Activated T-helper 1 cell treated with anti-CD3 and anti-CD28 coated beads, Interleukin-12 subunit alpha, Interleukin-12 subunit beta, Interleukin-2, Interleukin-4 antibody, amounts not matched to agents 30 ng/mL and 10 ng/mL and 1 ng/mL, durations not matched to agents 14 hours and 24 hours and 36 hours (primary cell): ENCODE measurements at regions not wholly inside any gene's neighbourhood (a gene's known extent, or its start where the extent isn't known, plus 50 kb on each side); places are given as distances from the start of the nearest gene placed in this dataset.

ENCODE experiments used
- DNase-seq: peaks from one replicate; pipeline ENCODE4 v3.0.0; 2021; ENCODE audit warnings: low spot score
- H3K27ac Mint-ChIP-seq: one replicate; pipeline ENCODE4 v1.8.0; 2021; ENCODE audit warnings: mild to moderate bottlenecking, mixed read lengths
- H3K27me3 Mint-ChIP-seq: one replicate; pipeline ENCODE4 v1.8.0; 2022; ENCODE audit warnings: mild to moderate bottlenecking, moderate library complexity, mixed read lengths; ENCODE audit not compliant: insufficient read depth
- H3K36me3 Mint-ChIP-seq: one replicate; pipeline ENCODE4 v1.8.0; 2021; ENCODE audit warnings: low read depth, mixed read lengths
- H3K4me1 Mint-ChIP-seq: one replicate; pipeline ENCODE4 v1.8.0; 2021; ENCODE audit warnings: low read depth, mixed read lengths
- H3K4me3 Mint-ChIP-seq: one replicate; pipeline ENCODE4 v1.8.0; 2021; ENCODE audit warnings: mild to moderate bottlenecking, moderate library complexity, mixed read lengths
- H3K9me3 Mint-ChIP-seq: one replicate; pipeline ENCODE4 v1.8.0; 2021; ENCODE audit warnings: mixed read lengths
- intact Hi-C: fragments of 100-400 bp; cut with micrococcal nuclease; formaldehyde crosslinking; loops from one replicate; pipeline ENCODE4 v1.15.1; 2024

DNA sequence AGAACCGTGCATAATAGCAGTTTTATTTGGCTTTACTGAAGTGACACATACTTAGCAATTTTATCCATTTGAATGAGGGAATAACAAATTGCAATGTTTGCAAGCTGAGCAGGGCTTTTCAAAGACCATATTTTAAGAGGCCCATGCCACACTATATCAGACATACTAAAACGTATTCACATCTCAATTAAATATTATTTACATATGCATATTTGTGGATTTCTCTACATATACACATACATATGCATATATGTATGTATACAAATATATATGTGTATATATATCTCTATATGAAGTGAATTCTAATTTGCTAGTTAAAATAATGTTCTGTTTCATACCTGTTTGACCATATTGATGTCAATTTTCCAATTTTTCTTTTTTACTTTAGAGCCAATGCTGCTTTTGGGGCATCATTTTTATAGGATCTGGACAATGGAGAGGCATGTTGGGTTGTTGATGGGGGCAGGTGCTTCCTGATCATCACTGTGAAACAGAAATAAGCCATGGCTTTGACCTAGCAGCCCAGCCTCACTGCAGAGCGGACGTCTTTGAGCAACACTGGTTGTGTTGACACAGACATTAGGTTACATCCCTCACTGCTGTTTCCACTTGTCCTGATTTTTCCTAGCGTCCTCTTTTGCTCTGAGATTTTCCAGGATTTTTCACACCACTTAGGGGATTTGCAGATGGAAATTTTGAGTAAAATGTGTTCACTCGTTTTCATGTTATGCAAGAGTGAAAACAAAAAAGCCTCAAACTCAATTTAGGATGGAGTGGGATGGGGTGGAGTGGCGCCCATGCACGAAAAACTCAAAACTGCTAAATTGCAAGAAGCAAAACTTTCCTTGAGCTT is 56.9 kb downstream of the RDH14 start:
- Mint-ChIP-seq H3K4me3 (no peak overlapping the region), H3K27me3 (peaks cover 1% of the 10 kb centered on the region), H3K4me1 (no peaks in the 10 kb centered on the region), H3K27ac (no peak overlapping the region), H3K9me3 (no peaks in the 10 kb centered on the region), H3K36me3 (no peaks in the 10 kb centered on the region)
- intact Hi-C loops = no loop called here
- DNase-seq = no peak

DNA sequence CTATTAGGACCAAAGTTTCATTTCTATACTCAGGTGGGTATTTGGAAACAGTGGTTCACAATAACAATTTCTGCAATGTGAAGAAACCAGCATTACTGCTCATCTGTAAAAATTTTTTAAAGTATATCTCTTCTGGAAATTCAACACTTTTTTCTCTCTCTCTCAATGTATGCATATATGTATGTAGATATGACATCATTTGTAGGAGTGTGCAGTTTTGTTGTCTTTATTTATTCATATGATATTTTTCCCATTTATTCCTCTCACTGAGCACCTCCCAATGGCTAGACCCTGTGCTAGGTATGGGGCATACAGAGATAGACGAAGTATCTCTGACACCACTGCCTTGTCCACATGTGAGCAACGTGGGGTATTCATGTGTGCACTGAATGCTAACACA is 58.3 kb downstream of the RDH14 start:
- no peaks in the 10 kb centered on the region for H3K4me1 Mint-ChIP-seq
- H3K36me3 Mint-ChIP-seq = no peaks in the 10 kb centered on the region
- H3K27ac Mint-ChIP-seq = no peak overlapping the region
- intact Hi-C loops = no loop called here
- no peak for DNase-seq
- no peak overlapping the region for H3K4me3 Mint-ChIP-seq
- H3K9me3 Mint-ChIP-seq = no peaks in the 10 kb centered on the region
- H3K27me3 Mint-ChIP-seq = peaks cover 1% of the 10 kb centered on the region

DNA sequence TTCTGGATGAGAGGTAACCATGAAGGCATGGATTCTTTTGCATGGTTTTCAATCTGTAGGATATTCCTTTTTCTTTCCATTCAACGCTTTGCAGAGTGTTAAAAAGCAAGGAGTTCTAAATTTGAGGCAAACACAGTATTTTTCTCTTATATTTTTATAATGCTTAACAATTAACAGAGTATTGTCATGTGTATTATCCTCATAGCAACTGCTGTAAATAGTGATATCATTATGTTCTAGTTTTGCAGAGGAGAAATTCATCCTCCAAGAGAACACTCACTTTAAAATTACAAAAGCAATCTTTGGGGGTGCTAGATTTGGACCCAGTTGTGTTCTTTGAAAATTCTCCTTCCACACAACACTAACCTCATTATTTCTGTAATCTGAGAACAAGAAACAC is 58.7 kb downstream of the RDH14 start:
- intact Hi-C loops = no loop called here
- peaks cover 1% of the 10 kb centered on the region for H3K27me3 Mint-ChIP-seq
- H3K4me1 Mint-ChIP-seq = no peaks in the 10 kb centered on the region
- no peak for DNase-seq
- H3K36me3 Mint-ChIP-seq = no peaks in the 10 kb centered on the region
- H3K27ac Mint-ChIP-seq = no peak overlapping the region
- no peak overlapping the region for H3K4me3 Mint-ChIP-seq
- H3K9me3 Mint-ChIP-seq = no peaks in the 10 kb centered on the region

DNA sequence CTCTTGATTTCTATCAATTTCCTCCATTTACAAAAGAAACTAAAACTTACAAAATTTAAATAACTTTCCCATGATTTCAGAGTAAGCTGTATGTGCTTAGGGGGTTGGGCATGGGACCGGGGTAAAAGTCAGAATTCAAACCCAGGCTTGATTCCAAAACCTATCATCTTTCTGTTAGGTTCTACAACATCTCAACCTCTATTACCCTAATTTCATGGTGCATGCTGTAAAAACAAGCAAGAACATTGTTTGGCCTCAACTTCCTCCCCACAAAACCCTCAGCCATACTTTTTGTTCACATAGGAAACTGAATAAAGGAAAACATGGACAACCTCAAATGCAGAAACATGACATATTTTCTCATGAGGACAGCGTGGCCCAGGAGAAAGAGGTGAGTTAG is 59.3 kb downstream of the RDH14 start:
- H3K4me1 Mint-ChIP-seq = no peaks in the 10 kb centered on the region
- no peak overlapping the region for H3K27ac Mint-ChIP-seq
- no peaks in the 10 kb centered on the region for H3K36me3 Mint-ChIP-seq
- H3K27me3 Mint-ChIP-seq = peaks cover 1% of the 10 kb centered on the region
- DNase-seq = no peak
- H3K9me3 Mint-ChIP-seq = no peaks in the 10 kb centered on the region
- H3K4me3 Mint-ChIP-seq = no peak overlapping the region
- intact Hi-C loops = no loop called here

DNA sequence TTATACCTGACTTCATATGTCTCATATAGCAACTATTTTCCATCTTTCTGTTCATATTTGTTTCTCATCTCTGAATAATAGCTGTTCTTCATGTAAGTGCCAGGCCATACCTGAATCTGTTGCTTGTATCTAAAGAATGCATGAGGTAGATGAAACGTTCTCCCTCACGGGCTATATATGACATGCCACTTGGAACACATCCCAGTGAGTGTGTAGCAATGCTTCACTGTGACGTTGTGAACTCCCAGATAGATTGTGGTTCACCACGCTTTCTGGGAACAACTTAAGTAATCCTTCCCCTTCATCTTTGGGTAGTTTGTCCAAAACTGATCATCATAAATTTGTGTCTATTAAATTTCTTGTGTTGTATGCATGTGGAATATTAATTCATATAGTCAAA is 60.1 kb downstream of the RDH14 start:
- Mint-ChIP-seq H3K36me3 (no peaks in the 10 kb centered on the region), H3K4me3 (no peak overlapping the region), H3K27me3 (peaks cover 2% of the 10 kb centered on the region), H3K4me1 (no peaks in the 10 kb centered on the region), H3K27ac (no peak overlapping the region), H3K9me3 (no peaks in the 10 kb centered on the region)
- DNase-seq = no peak
- intact Hi-C loops = no loop called here

DNA sequence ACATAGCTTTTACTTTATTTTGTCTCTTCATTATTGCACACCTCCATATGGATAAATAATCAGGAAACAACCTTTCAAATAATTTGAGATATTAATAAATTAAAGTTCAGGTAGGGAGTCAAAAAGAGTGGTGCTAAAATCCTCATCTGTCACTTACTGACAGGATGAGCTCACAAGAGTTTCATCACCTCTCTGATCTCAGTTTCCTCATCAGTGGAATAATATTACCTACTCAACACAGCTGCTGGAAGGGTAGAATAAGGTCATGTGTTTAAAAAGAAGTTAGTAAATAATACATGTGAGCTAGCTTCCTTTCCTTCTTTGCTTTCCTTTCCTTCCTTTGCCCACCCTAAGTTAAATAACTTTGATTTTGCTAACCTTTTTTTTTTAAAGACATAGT is 61.9 kb downstream of the RDH14 start:
- Mint-ChIP-seq H3K27me3 (peaks cover 2% of the 10 kb centered on the region), H3K9me3 (no peaks in the 10 kb centered on the region), H3K36me3 (no peaks in the 10 kb centered on the region), H3K27ac (no peak overlapping the region), H3K4me3 (no peak overlapping the region), H3K4me1 (no peaks in the 10 kb centered on the region)
- intact Hi-C loops = no loop called here
- DNase-seq = no peak

DNA sequence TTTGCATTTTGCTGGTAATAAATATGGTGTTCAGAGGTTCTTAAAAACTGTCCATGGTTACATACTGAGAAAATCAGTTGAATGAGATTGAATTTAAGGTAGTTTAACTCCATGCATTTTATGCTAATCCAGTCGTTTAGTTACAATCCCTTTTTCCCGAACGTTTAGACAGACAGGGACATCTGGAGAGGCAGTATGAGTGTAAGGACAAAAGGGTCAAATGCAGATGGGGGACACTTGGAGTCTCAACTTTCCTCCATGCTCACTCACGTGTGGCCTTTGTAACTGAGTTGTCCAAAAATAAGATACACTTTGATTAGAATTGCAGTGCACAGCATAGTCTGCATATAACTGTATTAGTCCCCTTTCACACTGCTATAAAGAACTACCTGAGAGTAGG is 63.9 kb downstream of the RDH14 start:
- H3K36me3 Mint-ChIP-seq = no peaks in the 10 kb centered on the region
- no peaks in the 10 kb centered on the region for H3K9me3 Mint-ChIP-seq
- DNase-seq = no peak
- H3K27me3 Mint-ChIP-seq = peaks cover 6% of the 10 kb centered on the region
- no peak overlapping the region for H3K27ac Mint-ChIP-seq
- no peak overlapping the region for H3K4me3 Mint-ChIP-seq
- H3K4me1 Mint-ChIP-seq = no peaks in the 10 kb centered on the region
- intact Hi-C loops = no loop called here

DNA sequence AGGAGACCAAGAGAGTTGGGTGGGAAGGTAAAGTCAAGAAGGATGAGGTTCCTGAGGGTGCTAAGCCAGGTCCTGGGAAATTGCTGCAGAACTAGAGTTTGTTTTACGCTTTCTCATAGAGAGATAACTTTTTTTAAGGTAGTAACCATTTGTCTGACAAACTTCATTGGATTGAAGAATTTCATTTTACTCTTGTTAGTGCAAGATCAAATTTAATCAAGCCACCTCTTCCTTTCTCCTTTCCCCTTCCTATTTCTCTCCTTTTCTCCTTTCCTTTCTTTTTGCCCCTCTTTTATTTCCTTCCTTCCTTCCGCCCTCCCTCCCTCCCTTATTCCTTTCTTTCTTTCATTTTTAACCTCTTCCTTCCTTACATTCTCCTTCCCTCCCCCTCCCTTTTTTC is 65.4 kb downstream of the RDH14 start:
- H3K36me3 Mint-ChIP-seq = no peaks in the 10 kb centered on the region

DNA sequence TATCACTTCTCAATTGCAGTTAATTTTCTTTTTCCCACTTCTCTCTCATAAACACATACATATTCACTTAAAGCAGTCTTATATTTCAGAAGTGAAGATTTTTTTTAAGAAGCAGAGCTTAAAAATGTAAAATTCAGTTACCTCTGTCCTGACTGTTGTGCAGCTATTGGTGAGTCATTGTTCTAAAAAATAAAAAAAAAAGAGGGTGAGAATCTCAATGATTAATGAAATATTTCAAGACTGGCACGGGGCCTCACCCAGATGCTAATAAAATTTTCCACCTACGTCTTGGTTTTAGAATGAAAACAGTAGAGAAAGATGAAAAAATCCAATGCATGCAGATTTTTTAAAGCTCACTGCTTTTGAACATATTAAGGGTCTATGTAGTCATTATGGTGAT is 67.7 kb downstream of the RDH14 start:
- DNase-seq = no peak
- H3K27me3 Mint-ChIP-seq = peaks cover 6% of the 10 kb centered on the region
- intact Hi-C loops = no loop called here
- H3K9me3 Mint-ChIP-seq = no peaks in the 10 kb centered on the region
- no peak overlapping the region for H3K27ac Mint-ChIP-seq
- H3K4me1 Mint-ChIP-seq = no peaks in the 10 kb centered on the region
- H3K36me3 Mint-ChIP-seq = no peaks in the 10 kb centered on the region
- no peak overlapping the region for H3K4me3 Mint-ChIP-seq

More for the DNA sequence above, 65.4 kb downstream of the RDH14 start:
- peaks cover 6% of the 10 kb centered on the region for H3K27me3 Mint-ChIP-seq
- no peak for DNase-seq
- no peak overlapping the region for H3K4me3 Mint-ChIP-seq
- H3K27ac Mint-ChIP-seq = no peak overlapping the region
- no peaks in the 10 kb centered on the region for H3K4me1 Mint-ChIP-seq
- no peaks in the 10 kb centered on the region for H3K9me3 Mint-ChIP-seq
- intact Hi-C loops = no loop called here

DNA sequence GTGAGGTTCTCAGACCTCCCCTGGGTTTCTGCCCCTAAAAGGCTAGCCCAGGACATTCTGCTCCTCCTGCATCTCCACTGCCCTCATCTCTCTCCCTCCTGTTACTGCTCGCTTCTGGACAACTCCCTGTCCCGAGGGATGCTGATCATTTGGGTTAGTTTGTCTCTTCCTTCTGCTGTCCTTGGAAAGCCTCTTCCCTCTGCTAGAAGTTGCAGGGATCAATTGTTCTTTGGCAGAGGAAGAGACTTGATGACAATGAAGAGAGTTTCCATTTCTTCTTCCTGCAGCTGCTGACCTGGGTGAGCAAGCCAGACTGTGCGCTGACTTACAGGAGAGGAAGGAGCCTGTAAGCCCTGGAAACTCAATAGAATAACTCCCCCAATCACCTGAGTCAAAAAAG is 68.9 kb downstream of the RDH14 start:
- no peak for DNase-seq
- H3K36me3 Mint-ChIP-seq = no peaks in the 10 kb centered on the region
- H3K27ac Mint-ChIP-seq = no peak overlapping the region
- H3K27me3 Mint-ChIP-seq = peaks cover 6% of the 10 kb centered on the region
- intact Hi-C loops = no loop called here
- no peaks in the 10 kb centered on the region for H3K4me1 Mint-ChIP-seq
- no peaks in the 10 kb centered on the region for H3K9me3 Mint-ChIP-seq
- no peak overlapping the region for H3K4me3 Mint-ChIP-seq

DNA sequence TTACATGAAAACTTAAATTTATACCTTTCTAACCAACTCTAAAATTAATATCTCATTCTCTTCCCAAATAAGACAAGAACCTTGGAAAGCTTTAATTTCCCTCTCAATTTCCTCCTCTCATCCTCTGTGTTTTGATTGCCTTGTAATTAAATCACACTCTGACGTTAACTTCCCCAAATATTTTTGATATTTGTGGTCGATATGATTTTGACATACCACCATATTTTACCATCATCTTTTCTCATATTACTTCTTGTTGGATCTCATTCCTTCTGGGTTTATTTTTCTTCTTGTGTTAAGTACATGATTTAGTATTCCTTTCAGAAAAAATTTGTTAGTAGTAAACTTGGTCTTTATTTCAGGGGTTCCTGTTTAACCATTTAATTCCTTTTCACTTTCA is 69.6 kb downstream of the RDH14 start:
- Mint-ChIP-seq H3K36me3 (no peaks in the 10 kb centered on the region), H3K4me3 (no peak overlapping the region), H3K27ac (no peak overlapping the region), H3K27me3 (peaks cover 6% of the 10 kb centered on the region), H3K4me1 (no peaks in the 10 kb centered on the region), H3K9me3 (no peaks in the 10 kb centered on the region)
- intact Hi-C loops = no loop called here
- DNase-seq = no peak

DNA sequence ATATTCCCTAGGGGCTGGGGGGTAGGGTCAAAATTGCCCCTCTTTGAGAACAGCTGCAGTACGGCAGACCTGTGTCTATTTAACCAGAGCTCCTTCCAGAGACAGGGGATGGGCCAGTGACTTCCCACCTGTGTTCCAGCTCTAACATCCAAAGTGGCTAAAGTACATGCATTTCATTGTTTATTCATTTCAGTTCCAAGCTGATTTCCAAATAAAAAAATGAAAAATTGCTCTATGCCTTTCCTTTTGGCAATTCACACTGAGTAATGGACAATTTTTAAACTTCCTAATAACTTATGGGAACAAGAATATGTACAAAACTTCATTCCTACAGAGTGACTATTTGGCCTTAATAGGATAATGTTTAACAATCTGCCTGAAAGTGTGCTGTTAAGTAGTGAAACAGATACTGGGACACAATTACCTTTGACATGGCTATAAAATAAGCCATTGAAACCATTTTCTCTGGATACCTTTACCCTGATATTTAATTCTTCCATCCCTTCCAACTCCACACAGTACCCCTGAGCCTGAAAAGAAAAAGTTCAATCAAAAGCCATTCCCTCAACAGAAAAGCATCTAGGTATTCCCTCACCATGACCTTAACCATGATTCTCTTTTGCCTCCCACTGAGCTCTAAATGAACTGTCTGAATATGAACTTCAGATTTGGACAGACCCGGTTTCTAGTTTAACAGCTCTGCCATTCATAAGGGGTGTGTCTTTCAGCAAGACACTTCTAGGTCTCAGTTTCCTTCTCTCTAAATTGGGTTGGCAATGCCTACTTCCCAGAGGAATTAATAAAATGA is 73.1 kb downstream of the RDH14 start:
- Mint-ChIP-seq H3K4me1 (no peaks in the 10 kb centered on the region), H3K27ac (no peak overlapping the region), H3K9me3 (no peaks in the 10 kb centered on the region), H3K36me3 (no peaks in the 10 kb centered on the region), H3K4me3 (no peak overlapping the region), H3K27me3 (peaks cover 4% of the 10 kb centered on the region)
- intact Hi-C loops = no loop called here
- no peak for DNase-seq

DNA sequence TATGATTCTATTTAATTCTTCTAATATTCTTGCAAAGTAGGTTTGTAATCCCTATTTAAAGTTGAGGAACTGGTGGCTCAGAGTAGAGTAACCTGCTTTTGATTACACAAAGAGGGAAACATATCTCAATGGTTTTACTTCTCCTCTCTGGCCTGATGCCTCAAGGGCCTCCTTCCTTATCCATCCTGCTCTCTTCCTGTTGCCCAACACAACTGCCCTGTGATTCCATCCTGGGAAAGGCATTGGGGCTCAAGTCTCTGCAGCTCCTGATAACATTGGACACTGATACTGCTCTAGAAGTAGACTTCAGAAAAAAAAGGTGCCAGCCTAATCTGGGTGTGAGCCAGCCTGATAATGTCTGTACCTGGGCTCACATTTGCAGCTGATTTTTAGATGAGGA is 75.8 kb downstream of the RDH14 start:
- no peaks in the 10 kb centered on the region for H3K9me3 Mint-ChIP-seq
- intact Hi-C loops = no loop called here
- H3K4me1 Mint-ChIP-seq = no peaks in the 10 kb centered on the region
- no peaks in the 10 kb centered on the region for H3K36me3 Mint-ChIP-seq
- H3K27ac Mint-ChIP-seq = no peak overlapping the region
- no peaks in the 10 kb centered on the region for H3K27me3 Mint-ChIP-seq
- no peak overlapping the region for H3K4me3 Mint-ChIP-seq
- DNase-seq = no peak
